ENCODE measurements at regions not wholly inside any gene's neighbourhood (a gene's known extent, or its start where the extent isn't known, plus 50 kb on each side); places are given as distances from the start of the nearest gene placed in this dataset.

GRCh38 chr2:105458076-105458475, 59.2 kb upstream of the FHL2 start:
- TF ChIP-seq SPI1 (IDR thresholded peaks at IDR 0.05; ENCODE audit: low read depth, low read length) (no peak), POLR2A (IDR thresholded peaks at IDR 0.05; ENCODE audit: low read depth, low read length) (no peak), TAF1 (IDR thresholded peaks at IDR 0.05; ENCODE audit: low read depth, low read length) (no peak), POLR2AphosphoS5 (IDR thresholded peaks at IDR 0.05; ENCODE audit: low read depth, low read length) (no peak), POU2F2 (IDR thresholded peaks at IDR 0.05; ENCODE audit: low read depth, low read length) (no peak)
